ENCODE measurements at regions not wholly inside any gene's neighbourhood (a gene's known extent, or its start where the extent isn't known, plus 50 kb on each side); places are given as distances from the start of the nearest gene placed in this dataset.

GRCh38 chr2:103738108-103738507 is 976.3 kb downstream of the TMEM182 start:
- no peak for TF ChIP-seq CTCF (IDR thresholded peaks at IDR 0.05)
- no peak for TF ChIP-seq SMC3 (IDR thresholded peaks at IDR 0.05)
- no peak for TF ChIP-seq ZFP36 (IDR thresholded peaks at IDR 0.05; ENCODE audit: borderline replicate concordance, partially characterized antibody)
- TF ChIP-seq PHF8 (IDR thresholded peaks at IDR 0.05; ENCODE audit: borderline replicate concordance, low read depth): no peak
- TF ChIP-seq EP300 (IDR thresholded peaks at IDR 0.05): no peak
